Upper lobe of left lung (tissue), 4 donors: ENCODE measurements at regions not wholly inside any gene's neighbourhood (a gene's known extent, or its start where the extent isn't known, plus 50 kb on each side); places are given as distances from the start of the nearest gene placed in this dataset.

Experiments
- CTCF ChIP-seq, 6 experiments: fragments of 450-650 bp in 4 of 6; fragments of 200-600 bp in 2 of 6; sonication (generic) in 2 of 6; IDR thresholded peaks; one replicate each; pipeline ENCODE4 v1.5.1; 2016 to 2019; ENCODE audit warnings: antibody characterized with exemption in 6 of 6
- POLR2A ChIP-seq, 4 donors: fragments of 450-650 bp; IDR thresholded peaks; one replicate each; pipeline ENCODE4 v1.5.1; 2016 to 2017; ENCODE audit warnings: antibody characterized with exemption in 4 of 4, mild to moderate bottlenecking in 2 of 4

- TF ChIP-seq CTCF (IDR thresholded peaks at IDR 0.05) = no peak
- no peak for TF ChIP-seq POLR2A (IDR thresholded peaks at IDR 0.05)
These were observed 142.6 kb downstream of the RTP5 start for GRCh38 chr2:242011991-242012764.
